Ishikawa (cell line): ENCODE measurements at regions not wholly inside any gene's neighbourhood (a gene's known extent, or its start where the extent isn't known, plus 50 kb on each side); places are given as distances from the start of the nearest gene placed in this dataset.

Experiments used
- CEBPB ChIP-seq: IDR thresholded peaks from 2 replicates; pipeline ENCODE4 v1.6.1; 2012
- CREB1 ChIP-seq: IDR thresholded peaks from 2 replicates; pipeline ENCODE4 v1.6.1; 2012; ENCODE audit warnings: low read depth
- EGR1 ChIP-seq: IDR thresholded peaks from 2 replicates; pipeline ENCODE4 v1.6.1; 2012
- EP300 ChIP-seq: IDR thresholded peaks from 2 replicates; pipeline ENCODE4 v1.6.1; 2012; ENCODE audit warnings: borderline replicate concordance
- FOXM1 ChIP-seq: IDR thresholded peaks from 2 replicates; pipeline ENCODE4 v1.6.1; 2012; ENCODE audit warnings: low read depth, borderline replicate concordance
- NFIC ChIP-seq: IDR thresholded peaks from 2 replicates; pipeline ENCODE4 v1.6.1; 2012
- RAD21 ChIP-seq: IDR thresholded peaks from 2 replicates; pipeline ENCODE4 v1.6.1; 2012; ENCODE audit warnings: low read depth
- REST ChIP-seq: IDR thresholded peaks from 2 replicates; pipeline ENCODE4 v1.6.1; 2012; ENCODE audit warnings: low read depth, mild to moderate bottlenecking
- TAF1 ChIP-seq: IDR thresholded peaks from 2 replicates; pipeline ENCODE4 v1.6.1; 2012; ENCODE audit warnings: low read depth, mild to moderate bottlenecking
- TCF12 ChIP-seq: IDR thresholded peaks from 2 replicates; pipeline ENCODE4 v1.6.1; 2012; ENCODE audit warnings: low read depth
- TEAD4 ChIP-seq: IDR thresholded peaks from 2 replicates; pipeline ENCODE4 v1.6.1; 2012
- USF1 ChIP-seq: IDR thresholded peaks from 2 replicates; pipeline ENCODE4 v1.6.1; 2012
- YY1 ChIP-seq: IDR thresholded peaks from 2 replicates; pipeline ENCODE4 v1.6.1; 2012; ENCODE audit warnings: low read depth
- ZBTB7A ChIP-seq: IDR thresholded peaks from 2 replicates; pipeline ENCODE4 v1.6.1; 2012; ENCODE audit warnings: low read depth
- TF ChIP-seq, protein P1 (sequence below): IDR thresholded peaks from 2 replicates; pipeline ENCODE4 v1.6.1; 2012

- TF ChIP-seq EP300 = no peak
- no peak for TF ChIP-seq USF1
- no peak for TF ChIP-seq RAD21
- TF ChIP-seq ZBTB7A = no peak
- no peak for TF ChIP-seq TEAD4
- TF ChIP-seq REST = no peak
- TF ChIP-seq TCF12 = no peak
- no peak for TF ChIP-seq CREB1
- TF ChIP-seq YY1 = no peak
- no peak for TF ChIP-seq EGR1
- no peak for TF ChIP-seq FOXM1
- TF ChIP-seq CEBPB = no peak
- no peak for TF ChIP-seq TAF1
- TF ChIP-seq NFIC = no peak
- TF ChIP-seq, protein P1, sequence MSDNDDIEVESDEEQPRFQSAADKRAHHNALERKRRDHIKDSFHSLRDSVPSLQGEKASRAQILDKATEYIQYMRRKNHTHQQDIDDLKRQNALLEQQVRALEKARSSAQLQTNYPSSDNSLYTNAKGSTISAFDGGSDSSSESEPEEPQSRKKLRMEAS = no peak
Observed at GRCh38 chr2:605674-606608, 71.3 kb downstream of the TMEM18 start.

DNA sequence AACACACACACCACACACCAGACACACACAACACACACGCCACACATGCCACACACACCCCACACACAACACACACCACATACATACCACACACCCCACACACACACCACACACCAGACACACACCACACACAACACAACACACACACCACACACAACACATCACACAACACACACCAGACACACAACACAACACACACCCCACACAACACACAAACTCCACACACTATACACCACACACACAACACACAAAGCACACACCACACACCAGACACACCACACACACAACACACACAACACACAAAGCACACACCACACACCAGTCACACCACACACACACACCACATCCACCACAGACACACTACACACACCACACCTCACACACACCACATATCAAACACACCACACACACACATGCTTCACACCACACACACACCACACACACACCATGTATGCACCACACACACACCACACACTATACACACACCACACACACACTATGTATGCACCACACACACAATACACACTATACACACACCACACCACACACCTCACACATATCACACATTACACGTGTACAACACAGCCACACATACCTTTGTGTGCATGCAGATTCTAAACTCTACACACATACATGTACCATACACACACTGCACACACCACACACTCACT is 72.2 kb downstream of the TMEM18 start:
- TF ChIP-seq REST (no peak), TAF1 (no peak), TCF12 (no peak), ZBTB7A (no peak), NFIC (no peak), EP300 (no peak), RAD21 (no peak), EGR1 (no peak), USF1 (no peak), FOXM1 (no peak)

DNA sequence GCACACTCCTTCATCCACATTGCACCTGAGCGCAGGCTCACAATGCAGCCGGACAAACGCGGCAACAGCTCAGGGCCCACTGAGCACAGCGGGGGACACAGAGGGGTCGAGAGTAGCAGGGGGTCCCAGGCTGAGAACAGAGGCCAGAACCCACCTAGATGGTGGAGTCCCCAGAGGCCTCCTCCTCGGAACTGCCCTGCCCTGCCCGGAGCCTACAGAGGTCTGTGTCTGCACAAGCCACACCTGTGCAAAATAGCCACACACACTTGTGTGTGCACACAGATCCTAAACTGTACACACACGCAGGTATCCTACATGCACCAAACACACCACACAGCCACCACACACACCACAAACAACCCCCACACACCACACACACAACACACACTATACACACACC is 72.8 kb downstream of the TMEM18 start:
- TF ChIP-seq RAD21 (no peak), REST (no peak)

DNA sequence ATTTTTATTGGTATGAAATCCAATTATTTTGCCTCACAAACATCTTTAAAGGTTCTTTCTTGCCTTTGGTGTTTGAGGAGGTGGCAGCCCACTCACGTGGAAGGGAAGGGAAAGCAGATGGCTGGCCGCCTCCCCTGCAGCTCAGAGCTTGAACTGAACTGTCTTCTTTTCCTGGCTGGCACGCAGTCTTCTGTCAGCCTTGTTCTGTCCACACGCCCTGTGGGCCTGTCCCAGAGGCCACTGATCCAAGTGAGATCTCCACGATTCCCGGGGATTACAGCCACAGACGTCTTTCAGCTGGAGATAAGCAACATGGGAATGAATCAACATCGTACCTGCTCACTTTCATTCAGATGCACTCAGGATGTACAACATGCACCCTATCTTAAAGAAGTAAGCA is 73.3 kb downstream of the TMEM18 start:
- TF ChIP-seq NFIC = no peak
- TF ChIP-seq CREB1 = no peak
- TF ChIP-seq, protein P1 = no peak
- no peak for TF ChIP-seq CEBPB
- no peak for TF ChIP-seq EGR1
- TF ChIP-seq TCF12 = no peak
- TF ChIP-seq TAF1 = no peak
- TF ChIP-seq REST = no peak
- no peak for TF ChIP-seq YY1
- TF ChIP-seq USF1 = no peak
- no peak for TF ChIP-seq RAD21
